ENCODE measurements at regions not wholly inside any gene's neighbourhood (a gene's known extent, or its start where the extent isn't known, plus 50 kb on each side); places are given as distances from the start of the nearest gene placed in this dataset.

- Mint-ChIP-seq H3K4me1 (peaks cover 57% of the 10 kb centered on the region), H3K4me3 (no peak overlapping the region)
- DNase-seq (ENCODE audit: low read depth, low spot score), result no peak
These were observed 68.4 kb upstream of the ARHGAP5 start for GRCh38 chr14:32008602-32009193.

GRCh38 chr14:32009221-32009975 lies 67.7 kb upstream of the ARHGAP5 start:
- Mint-ChIP-seq H3K36me3 (ENCODE audit: low read depth) (no peaks in the 10 kb centered on the region), H3K4me3 (no peak overlapping the region), H3K4me1 (peaks cover 64% of the 10 kb centered on the region), H3K9me3 (no peaks in the 10 kb centered on the region), H3K27ac (ENCODE audit: unreplicated experiment) (peak overlapping the region; percentile 45), H3K27me3 (ENCODE audit: low read depth) (no peaks in the 10 kb centered on the region)
- TF ChIP-seq, protein P1, sequence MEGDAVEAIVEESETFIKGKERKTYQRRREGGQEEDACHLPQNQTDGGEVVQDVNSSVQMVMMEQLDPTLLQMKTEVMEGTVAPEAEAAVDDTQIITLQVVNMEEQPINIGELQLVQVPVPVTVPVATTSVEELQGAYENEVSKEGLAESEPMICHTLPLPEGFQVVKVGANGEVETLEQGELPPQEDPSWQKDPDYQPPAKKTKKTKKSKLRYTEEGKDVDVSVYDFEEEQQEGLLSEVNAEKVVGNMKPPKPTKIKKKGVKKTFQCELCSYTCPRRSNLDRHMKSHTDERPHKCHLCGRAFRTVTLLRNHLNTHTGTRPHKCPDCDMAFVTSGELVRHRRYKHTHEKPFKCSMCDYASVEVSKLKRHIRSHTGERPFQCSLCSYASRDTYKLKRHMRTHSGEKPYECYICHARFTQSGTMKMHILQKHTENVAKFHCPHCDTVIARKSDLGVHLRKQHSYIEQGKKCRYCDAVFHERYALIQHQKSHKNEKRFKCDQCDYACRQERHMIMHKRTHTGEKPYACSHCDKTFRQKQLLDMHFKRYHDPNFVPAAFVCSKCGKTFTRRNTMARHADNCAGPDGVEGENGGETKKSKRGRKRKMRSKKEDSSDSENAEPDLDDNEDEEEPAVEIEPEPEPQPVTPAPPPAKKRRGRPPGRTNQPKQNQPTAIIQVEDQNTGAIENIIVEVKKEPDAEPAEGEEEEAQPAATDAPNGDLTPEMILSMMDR (conservative IDR thresholded peaks at IDR 0.05), result no peak
- no peak for DNase-seq (ENCODE audit: low read depth, low spot score)

More at GRCh38 chr14:32008602-32009193, 68.4 kb upstream of the ARHGAP5 start:
- no peaks in the 10 kb centered on the region for H3K36me3 Mint-ChIP-seq (ENCODE audit: low read depth)
- TF ChIP-seq, protein P1 (conservative IDR thresholded peaks at IDR 0.05), result no peak
- H3K27ac Mint-ChIP-seq (ENCODE audit: unreplicated experiment), result no peak overlapping the region
- H3K9me3 Mint-ChIP-seq, result no peaks in the 10 kb centered on the region
- no peaks in the 10 kb centered on the region for H3K27me3 Mint-ChIP-seq (ENCODE audit: low read depth)

- peaks cover 69% of the 10 kb centered on the region for H3K4me1 Mint-ChIP-seq
- DNase-seq (ENCODE audit: low read depth, low spot score), result no peak
- peak overlapping the region; percentile 5 for H3K4me3 Mint-ChIP-seq
- H3K27ac Mint-ChIP-seq (ENCODE audit: unreplicated experiment), result peak overlapping the region; percentile 53
- TF ChIP-seq, protein P1 (conservative IDR thresholded peaks at IDR 0.05), result no peak
- H3K27me3 Mint-ChIP-seq (ENCODE audit: low read depth), result no peaks in the 10 kb centered on the region
- H3K36me3 Mint-ChIP-seq (ENCODE audit: low read depth), result no peaks in the 10 kb centered on the region
- H3K9me3 Mint-ChIP-seq, result no peaks in the 10 kb centered on the region
These were observed 67.0 kb upstream of the ARHGAP5 start for GRCh38 chr14:32009976-32010581.

GRCh38 chr14:32010604-32011125 lies 66.4 kb upstream of the ARHGAP5 start:
- Mint-ChIP-seq H3K36me3 (ENCODE audit: low read depth) (no peaks in the 10 kb centered on the region), H3K27me3 (ENCODE audit: low read depth) (no peaks in the 10 kb centered on the region), H3K4me3 (peak overlapping the region; percentile 7), H3K4me1 (peaks cover 69% of the 10 kb centered on the region), H3K27ac (ENCODE audit: unreplicated experiment) (peak overlapping the region; percentile 85), H3K9me3 (no peaks in the 10 kb centered on the region)
- TF ChIP-seq, protein P1 (conservative IDR thresholded peaks at IDR 0.05), result no peak
- DNase-seq (ENCODE audit: low read depth, low spot score), result no peak

- DNase-seq (ENCODE audit: low read depth, low spot score), result no peak
- TF ChIP-seq, protein P1 (conservative IDR thresholded peaks at IDR 0.05), result no peak
- Mint-ChIP-seq H3K4me3 (peak overlapping the region; percentile 7), H3K27me3 (ENCODE audit: low read depth) (no peaks in the 10 kb centered on the region), H3K9me3 (no peaks in the 10 kb centered on the region), H3K36me3 (ENCODE audit: low read depth) (no peaks in the 10 kb centered on the region), H3K27ac (ENCODE audit: unreplicated experiment) (peak overlapping the region; percentile 85), H3K4me1 (peaks cover 69% of the 10 kb centered on the region)
These were observed 65.9 kb upstream of the ARHGAP5 start for GRCh38 chr14:32011225-32011624.

All from neural crest cell (in vitro differentiated cells).